ENCODE measurements at regions not wholly inside any gene's neighbourhood (a gene's known extent, or its start where the extent isn't known, plus 50 kb on each side); places are given as distances from the start of the nearest gene placed in this dataset.

DNA sequence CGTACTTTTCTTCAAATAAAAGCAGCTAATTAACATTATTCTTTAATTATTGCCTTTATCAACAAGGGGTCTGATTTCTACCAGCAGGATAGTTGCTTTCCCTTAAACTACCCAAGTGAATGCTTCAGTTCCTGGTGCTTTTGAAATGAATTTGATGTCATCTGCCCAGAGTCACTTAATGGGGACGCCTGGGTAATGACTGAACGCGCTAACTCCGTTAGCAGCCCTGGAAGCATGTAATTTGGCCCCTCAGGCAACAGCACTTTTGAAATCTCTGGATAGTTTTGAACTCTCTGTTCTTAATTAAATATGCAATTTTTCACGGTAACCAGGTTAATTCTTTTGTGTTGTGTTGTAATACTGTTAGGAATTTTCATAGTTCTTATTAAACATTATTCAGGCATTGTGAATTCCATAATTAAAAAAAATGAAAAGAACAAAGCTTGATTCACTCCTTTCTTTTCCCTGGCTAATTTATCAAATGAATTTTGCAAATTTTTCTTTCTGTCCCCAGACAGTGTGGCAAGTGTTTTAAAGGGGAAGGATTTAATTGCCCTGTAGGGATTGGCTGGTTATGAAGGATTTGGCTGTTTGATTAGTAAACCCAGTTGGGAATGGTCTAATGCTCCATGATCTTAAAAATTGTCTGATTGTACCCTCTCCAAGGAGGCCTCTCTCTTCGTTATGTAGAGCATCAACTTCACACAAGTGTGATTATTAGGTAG lies 137.5 kb upstream of the MYL2 start:
- TF ChIP-seq SIN3A (IDR thresholded peaks at IDR 0.05; ENCODE audit: low read depth): no peak
- TF ChIP-seq EZH2 (IDR thresholded peaks at IDR 0.05): no peak
